ENCODE measurements at regions not wholly inside any gene's neighbourhood (a gene's known extent, or its start where the extent isn't known, plus 50 kb on each side); places are given as distances from the start of the nearest gene placed in this dataset.

DNA sequence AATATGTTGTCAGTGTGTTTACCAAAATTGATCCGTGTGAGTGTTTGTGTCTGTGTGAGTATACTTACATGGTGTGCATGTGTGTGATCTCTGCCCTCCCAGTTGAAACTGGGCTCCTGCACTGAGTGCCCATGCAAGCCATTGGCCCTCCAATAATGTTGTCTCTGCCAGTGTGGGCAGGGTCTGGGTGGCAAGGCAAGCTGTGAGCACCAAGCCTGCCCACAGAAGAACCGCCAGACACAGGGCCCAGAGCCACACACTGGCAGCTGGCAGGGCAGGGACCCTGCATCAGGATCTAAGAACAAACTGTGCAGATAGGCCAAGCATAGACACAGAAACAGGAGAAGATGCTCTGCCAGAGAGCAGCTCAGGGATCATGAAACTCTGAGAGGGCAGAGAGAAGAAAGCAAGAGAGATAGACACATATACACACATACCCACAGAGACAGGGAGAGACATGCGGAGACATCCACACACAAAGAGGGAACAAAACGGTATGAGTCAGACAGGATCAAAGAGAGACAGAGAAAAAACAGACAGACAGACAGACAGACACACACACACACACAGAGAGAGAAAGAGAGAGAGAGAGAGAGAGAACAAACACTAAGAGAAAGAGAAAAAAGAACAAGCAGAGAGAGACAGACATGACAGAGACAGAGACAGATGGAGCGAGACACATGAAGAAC lies 555.0 kb downstream of the MID1IP1 start:
- DNase-seq (ENCODE audit: low spot score): no peak
- TF ChIP-seq, protein P1, sequence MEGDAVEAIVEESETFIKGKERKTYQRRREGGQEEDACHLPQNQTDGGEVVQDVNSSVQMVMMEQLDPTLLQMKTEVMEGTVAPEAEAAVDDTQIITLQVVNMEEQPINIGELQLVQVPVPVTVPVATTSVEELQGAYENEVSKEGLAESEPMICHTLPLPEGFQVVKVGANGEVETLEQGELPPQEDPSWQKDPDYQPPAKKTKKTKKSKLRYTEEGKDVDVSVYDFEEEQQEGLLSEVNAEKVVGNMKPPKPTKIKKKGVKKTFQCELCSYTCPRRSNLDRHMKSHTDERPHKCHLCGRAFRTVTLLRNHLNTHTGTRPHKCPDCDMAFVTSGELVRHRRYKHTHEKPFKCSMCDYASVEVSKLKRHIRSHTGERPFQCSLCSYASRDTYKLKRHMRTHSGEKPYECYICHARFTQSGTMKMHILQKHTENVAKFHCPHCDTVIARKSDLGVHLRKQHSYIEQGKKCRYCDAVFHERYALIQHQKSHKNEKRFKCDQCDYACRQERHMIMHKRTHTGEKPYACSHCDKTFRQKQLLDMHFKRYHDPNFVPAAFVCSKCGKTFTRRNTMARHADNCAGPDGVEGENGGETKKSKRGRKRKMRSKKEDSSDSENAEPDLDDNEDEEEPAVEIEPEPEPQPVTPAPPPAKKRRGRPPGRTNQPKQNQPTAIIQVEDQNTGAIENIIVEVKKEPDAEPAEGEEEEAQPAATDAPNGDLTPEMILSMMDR (IDR thresholded peaks at IDR 0.05; ENCODE audit: extremely low read depth, missing control alignments): no peak

DNA sequence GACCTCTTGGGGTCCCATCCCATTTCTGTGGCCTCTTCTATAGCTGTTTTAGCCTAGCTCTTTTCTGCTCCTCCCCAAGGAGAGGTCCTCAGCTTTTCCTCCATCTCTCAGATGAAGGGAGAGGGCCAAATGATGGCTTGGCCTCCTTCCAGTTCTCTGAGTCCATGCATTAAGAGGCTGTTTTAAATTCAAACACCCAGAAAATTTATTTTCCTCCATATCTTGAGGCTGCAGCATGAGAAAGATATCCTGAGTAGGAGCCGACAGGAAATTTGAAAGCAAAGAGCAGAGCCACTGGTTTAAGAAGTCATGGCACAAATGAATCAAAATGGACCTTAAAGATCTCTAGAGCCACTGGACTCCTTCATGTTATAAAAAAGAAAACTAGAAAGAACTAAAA lies 558.8 kb downstream of the MID1IP1 start:
- no peak for DNase-seq (ENCODE audit: low spot score)
- TF ChIP-seq, protein P1 (IDR thresholded peaks at IDR 0.05; ENCODE audit: extremely low read depth, missing control alignments): no peak

DNA sequence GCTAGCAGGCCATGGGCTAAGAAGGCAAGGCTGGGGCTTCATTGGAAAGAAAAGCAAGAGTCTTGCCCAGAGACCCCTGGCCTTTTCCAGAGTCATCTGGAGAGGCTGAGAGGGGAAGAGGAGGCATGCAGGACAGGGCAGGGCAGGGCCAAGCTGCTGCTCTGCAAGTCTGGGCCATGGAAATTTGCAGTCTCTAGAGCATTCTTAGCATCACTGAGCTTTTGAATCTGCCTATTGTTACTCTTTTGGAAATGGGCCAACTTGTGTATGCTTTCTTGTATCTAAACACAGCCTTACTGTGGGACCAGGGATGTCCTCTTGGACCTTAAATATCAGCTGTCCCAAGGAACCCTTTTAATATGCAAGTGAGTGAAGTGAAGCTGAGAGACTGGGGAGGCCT lies 560.5 kb downstream of the MID1IP1 start:
- TF ChIP-seq, protein P1 (IDR thresholded peaks at IDR 0.05; ENCODE audit: extremely low read depth, missing control alignments): no peak
- DNase-seq (ENCODE audit: low spot score): no peak

DNA sequence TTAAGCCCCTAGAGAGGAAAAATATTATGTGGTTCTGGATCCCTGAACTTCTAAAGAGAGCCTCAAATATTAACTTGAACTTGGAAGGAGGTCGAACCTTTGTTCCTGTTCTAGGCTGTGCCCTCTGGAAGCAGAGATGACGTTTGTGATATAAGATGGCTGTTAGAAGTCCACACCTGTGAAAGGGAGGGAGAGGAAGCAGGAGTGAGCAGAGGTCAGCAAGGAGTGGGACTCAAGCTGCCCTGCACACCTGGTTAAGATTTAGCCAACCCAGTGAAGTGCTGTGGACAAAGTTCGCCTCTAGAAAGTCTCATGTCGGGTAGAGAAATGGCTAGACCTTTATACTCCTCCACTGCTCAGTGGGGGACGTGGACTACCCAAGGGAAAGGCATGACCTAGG lies 566.2 kb downstream of the MID1IP1 start:
- TF ChIP-seq, protein P1 (IDR thresholded peaks at IDR 0.05; ENCODE audit: extremely low read depth, missing control alignments): no peak
- DNase-seq (ENCODE audit: low spot score): no peak

DNA sequence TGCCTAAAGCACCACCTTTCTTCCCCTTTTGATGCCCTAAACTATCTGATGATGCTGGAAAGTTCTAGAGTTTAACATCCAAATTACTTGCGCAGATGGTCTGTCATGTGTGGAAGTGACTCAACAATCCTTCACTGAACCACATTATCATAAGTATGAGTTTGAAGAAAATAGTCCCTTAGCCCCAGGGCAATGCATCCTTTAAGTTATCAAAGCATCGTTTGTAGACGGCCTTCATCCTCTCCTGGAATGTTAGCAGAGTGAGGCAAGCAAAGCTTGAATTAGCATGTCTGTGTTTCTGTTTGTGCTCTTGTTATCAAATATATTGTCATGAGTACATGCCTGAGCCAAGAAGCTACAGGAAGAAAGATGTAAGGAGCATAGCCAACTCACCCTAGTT lies 570.9 kb downstream of the MID1IP1 start:
- TF ChIP-seq, protein P1 (IDR thresholded peaks at IDR 0.05; ENCODE audit: extremely low read depth, missing control alignments): no peak
- DNase-seq (ENCODE audit: low spot score): no peak

DNA sequence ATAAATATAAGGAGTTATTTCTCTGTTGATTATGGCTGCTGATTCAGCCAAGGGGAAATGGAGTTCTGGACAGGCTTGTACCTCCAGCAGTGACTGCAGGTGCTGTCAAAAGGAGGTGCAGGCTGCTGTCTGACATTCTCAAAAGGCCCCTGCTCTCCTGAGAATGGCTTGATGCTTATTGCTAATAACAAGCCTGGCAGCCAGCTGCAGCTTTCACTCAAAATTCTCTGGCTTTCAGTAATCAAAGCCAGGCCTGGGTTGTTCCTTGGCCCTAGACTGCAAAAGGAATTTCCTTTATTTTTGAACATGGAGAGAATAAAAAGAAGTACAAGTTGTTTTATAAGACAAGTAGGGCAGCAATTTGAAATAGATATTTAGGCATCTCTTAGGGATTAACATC lies 575.9 kb downstream of the MID1IP1 start:
- TF ChIP-seq, protein P1 (IDR thresholded peaks at IDR 0.05; ENCODE audit: extremely low read depth, missing control alignments): no peak
- no peak for DNase-seq (ENCODE audit: low spot score)

DNA sequence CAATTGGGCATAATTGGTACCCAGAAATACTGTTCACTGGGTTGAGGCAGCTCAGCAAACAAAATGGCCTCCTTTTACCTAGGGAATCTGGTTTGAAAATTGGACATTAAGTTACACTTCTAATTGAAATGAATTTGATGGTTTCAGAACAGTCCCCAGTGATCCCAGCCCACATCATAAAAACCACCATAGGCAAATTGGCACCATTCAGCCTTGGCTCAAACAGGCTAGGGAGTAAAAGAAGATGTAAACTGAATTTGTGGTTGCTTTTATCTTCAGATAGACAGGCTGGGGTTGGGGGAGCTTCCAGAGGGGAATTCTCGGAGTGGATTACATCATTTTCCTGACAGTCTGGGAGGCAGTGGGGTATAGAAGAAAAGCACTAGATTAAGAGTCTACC lies 576.5 kb downstream of the MID1IP1 start:
- no peak for DNase-seq (ENCODE audit: low spot score)
- TF ChIP-seq, protein P1 (IDR thresholded peaks at IDR 0.05; ENCODE audit: extremely low read depth, missing control alignments): no peak
